COLO829 (cell line): ENCODE measurements at regions not wholly inside any gene's neighbourhood (a gene's known extent, or its start where the extent isn't known, plus 50 kb on each side); places are given as distances from the start of the nearest gene placed in this dataset.

ENCODE experiments used
- DNase-seq: peaks from one replicate; pipeline ENCODE4 v3.0.0; 2012; ENCODE audit warnings: low spot score

DNA sequence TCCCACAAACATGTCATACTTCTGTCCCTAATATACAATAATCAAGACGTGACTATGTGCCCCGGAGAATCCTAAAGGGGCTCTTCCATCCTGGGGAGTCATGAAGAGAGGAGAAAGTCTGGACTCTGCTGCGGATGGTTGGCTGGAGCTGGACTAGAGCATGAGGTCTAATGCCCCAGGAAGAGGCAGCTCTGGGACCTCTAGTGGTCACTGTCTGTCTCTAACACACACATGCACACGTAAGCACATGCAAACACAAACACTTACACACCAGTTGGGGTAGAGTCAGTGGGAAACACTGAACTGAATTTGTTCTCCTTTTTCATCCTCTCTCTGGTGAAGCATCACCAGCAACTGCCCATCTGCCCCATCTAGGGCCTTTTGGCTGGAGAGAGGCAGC, 271.6 kb downstream of the TDRD15 start:
- peak; percentile 59 for DNase-seq

DNA sequence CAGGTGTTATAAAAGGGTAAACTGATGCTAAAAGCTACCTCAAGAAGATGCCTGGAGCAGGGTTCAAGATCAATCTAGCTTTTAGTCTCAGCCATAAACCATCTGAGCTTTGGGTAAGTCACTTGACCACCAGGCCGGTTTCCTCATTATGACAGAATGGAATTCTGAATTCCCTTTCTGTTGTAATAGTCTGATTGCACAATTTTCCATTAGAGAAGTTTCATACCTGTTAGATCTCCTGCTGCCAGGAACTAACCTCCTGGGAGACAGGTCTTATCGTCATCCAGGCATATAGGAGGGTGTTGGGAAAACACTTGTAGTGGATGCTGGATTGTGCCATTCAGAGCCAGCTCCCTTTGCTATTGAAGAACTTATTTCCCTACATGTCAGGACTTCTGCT, 272.5 kb downstream of the TDRD15 start:
- DNase-seq, result no peak

DNA sequence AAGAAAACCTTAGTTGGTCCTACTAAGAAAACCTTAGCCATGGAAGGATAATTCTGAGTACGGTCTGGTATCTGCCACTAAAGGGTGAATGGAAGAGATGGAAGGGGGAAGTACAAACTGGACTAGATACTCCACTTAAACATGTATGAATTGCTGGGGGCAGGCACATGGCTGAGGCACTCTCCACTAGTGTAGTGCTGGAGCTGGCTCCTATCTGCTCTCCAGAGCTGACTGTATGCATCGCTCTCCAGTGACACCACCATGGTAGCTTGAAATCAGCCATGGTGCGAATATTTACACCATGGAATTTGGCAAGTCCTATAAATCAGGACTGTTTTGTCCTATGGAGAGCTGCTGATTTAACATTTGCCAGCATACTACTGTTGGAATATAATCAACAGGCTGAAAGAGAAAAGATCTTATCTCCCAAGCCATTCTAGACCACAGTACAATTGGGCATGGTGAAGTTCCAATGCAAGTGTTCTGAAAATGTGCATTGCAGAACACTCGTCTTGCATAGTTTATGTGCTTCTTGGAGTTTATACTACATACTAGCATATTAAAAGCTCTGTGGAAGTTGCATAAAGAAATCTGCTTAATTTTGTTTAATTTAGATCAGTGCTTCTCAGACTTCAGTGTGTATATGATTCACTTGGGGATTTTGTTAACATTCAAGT, 277.4 kb downstream of the TDRD15 start:
- DNase-seq, result no peak

DNA sequence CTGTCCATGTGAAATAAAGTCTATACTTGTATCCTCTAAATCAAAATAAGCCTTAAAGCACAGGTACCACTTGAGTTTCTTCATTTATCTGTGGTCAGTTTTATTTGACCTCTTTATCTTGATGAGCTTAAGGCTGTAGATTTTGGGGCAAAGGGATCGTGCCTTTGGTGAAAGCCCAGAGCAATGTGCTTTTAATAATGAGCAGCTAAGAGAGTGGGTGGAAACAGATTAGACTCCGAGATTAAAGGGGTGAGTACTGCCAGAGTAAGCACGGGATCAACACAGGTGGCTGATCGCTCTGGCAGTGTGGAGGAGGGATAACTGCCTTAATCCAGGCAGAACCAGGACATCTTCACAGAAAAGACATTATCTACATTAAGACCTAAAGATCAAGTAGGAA, 280.4 kb downstream of the TDRD15 start:
- DNase-seq, result no peak

DNA sequence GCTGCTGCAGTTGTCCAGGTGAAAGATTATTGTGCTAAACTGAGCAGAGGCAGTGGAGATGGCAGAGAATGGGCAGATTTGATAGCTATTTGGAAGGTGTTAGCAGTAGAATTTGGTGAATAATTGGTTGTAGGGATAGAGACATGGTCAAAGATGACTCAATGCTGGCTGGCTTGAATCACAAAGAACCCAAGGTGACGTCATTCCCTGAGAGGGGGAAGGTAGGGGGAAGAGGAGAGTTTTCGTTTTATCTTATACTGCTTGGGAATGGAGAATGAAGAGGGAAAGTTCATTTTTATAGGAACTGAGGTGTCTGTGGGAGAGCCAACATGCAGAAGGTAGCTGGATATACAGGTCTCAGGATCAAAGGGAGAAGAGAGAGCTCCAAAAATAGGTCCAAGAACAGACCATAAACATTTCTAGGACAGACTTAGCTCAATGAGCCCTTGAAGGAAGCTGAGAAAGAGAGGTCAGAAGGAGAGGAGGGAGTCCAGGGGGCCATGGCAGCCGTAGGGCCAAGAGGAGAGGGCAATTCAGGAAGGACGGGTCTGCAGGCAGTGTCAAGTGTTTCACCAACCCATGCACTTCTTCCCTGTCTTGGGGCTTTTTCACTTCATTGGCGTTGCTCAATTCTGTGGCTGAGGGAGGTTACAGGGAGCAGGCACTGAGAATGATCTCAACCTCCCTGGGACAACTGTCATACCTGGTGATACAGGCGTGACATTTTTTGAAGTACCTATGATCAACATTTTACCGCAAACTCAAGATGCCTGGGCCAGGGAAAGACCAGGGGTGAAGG, 281.3 kb downstream of the TDRD15 start:
- DNase-seq, result no peak

DNA sequence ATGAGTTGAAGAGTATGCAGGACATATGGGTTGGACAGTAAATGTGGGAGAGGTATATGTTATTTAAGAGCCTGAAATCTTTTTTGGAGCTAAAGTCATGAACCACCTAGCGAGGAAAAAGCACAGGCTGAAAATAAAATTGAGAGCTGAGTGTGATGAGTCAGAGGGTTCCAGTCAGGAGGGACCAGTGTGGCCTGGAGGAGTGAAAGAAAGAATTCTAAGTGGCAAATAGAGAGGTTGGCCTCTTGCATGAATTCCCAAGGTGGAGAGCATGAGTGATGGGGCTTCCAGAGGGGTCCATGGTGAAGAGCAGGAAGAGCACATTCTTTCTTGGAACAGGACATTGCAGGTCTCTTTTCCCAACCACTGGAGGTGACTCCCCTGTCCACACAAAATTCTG, 282.6 kb downstream of the TDRD15 start:
- no peak for DNase-seq

DNA sequence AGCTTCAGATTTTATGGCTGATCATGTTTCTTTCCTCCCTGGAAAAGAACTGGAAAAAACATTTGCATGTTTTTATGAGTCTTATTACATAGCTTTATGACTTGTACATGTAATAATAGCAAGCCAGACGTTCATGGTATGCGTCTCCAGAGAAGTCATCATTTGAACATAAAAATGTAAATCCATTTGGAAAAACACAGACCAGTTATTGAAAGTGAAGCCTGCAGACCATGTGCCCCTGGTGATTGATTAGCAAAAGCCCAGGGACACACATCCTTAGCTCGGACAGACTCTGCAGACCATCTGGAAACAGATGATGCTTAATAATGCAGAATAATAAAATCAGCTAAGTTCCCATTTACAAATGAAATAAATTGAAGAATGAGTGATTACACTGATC, 283.1 kb downstream of the TDRD15 start:
- DNase-seq, result no peak

DNA sequence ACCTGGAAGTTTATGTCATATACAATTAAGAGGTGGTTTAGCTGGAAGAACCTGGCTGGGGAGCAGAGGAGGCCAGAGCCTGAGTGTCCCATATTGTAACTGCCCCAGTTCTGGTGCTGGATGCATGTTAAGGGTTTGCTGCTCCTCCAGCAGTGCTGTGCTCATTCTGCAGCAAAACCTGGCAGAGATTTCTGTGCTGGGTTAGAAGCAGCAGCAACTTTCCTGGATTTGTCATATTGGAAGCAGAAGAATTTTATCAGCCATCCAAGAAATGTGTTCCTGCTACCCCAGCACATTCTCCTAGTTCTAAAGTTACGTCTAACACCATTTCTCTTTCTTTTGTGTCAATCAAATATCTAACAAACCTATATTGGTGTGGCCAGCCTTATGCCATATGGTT, 284.1 kb downstream of the TDRD15 start:
- DNase-seq, result no peak

DNA sequence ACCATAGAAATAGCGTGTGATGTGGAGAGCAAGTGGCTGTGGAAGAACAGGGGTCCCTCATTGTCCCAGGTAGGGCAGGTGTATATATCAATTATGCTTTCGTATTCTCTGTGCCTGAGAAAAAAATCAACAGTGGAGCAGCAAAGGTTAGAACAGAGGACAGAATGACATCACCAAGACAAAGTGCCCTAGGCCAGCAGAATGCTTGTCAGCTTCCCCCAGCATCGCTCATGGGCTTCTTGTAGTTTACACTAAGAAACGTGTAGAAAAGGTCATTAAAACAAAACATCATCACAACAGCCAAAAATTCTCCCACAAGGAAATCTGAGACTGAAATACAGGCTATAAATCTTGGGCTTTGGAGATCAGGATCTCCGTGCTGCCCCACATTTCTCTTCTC, 288.0 kb downstream of the TDRD15 start:
- DNase-seq, result no peak

DNA sequence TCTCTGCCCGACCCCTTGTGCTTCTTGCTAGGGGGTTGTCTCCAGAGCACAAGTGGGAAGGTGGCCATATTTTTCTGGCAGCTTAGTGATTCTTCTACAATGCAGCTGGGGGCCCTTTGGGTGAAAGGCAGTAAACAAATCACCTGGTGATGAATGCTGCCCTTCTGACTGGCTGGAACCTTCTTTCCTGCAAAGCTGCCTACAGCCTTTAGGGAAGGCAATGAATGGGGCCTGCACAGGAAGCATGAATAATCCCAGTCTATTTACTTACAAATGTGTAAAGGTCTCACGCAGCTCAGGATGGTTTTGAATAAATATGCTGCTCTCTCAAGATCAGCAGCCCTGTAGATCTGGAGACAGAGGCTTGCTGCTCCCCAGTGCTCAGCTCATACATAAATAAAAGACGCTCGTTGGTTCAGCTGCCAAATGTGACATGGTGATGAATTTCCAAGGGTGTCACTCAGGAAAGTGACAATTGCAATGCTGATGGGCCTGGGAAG, 289.2 kb downstream of the TDRD15 start:
- no peak for DNase-seq

DNA sequence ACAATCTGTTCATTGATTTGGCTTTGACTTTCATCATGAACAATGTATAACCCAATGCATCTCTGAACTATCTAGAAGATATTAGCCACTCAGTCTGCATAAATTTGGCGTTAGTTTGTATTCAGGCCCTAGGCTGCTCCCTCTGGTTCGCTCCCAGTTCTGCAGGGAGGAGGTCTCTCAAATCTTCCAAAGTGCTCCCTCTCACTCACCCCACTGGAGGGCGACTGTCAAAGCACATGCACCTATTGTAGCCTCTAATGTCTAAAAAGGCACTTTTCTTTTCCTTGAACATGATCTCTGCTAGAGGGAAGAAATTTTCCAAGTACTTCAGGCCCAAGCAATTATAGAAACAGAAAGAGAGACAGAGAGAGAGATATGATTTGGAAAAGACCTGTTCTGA, 291.5 kb downstream of the TDRD15 start:
- DNase-seq, result no peak

DNA sequence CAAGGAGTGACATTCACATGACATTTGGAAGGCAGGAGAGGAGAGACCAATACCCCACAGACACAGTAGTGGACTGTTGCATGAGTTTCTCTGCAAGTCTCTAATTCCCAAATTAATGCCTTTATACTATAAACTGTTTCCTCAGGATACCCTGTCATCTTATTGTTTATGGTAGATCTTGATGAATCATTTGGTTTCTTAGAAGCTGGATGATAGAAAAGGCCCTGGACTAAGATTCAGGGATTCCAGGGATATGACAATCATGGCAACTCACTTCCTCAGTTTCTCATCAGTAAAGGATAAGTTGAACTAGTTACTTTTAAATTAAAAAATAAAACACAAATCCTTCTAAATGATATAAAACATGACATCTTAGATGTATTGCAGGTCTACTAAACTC, 292.5 kb downstream of the TDRD15 start:
- DNase-seq, result no peak

DNA sequence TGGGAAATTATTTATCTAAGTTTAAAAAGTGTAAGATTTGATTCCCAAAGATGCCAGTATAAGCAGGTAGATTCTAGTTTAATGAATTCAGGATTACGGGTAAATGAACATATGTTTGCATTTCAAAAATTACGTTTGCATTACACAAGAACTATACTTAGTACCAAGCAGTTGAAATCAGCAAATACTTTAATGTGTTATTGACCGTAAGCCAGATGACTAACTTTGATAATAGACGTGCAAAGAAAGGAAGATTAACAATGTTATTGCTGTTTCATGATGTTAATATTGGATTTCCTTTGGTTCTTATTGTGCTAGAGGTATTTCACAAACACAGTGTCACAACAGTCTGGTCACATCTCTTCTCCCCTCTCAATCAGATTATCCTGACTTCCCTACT, 294.7 kb downstream of the TDRD15 start:
- DNase-seq, result no peak

DNA sequence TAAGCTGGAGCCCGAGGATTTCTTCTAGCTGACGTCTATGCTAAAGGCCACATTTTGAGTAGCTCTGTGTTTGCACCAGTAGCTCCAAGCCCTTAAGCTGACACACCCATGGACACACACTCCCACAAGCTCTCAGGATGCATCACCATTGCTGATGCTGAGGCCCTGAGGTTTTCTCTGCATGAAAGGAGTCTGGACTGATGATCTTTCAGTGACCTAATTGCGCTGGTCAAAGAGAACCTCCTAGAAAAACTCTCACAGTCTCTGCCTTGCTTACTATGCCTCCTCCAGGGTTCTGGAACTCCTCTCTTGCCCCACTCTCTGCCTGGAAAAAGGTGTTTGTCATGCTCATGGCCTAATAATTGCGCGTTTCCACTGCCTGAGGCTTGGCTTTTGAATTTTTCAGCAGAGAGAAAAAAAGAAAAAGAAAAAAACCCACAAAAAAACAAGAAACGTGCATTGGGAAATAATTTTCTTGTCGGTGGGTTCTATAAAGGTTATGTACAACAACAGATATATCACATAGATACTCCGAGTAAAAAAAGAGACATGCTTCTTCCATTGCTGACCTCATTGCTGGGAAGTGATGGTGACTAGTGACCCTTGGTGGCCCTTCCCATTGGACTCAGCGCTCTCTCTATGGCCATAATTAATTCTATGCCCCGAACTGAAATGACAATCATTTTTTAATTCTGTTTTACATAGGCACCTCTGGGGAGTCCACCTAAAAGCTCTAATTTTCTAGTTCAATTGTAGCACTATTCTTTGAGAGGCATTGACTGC, 297.0 kb downstream of the TDRD15 start:
- DNase-seq, result no peak

DNA sequence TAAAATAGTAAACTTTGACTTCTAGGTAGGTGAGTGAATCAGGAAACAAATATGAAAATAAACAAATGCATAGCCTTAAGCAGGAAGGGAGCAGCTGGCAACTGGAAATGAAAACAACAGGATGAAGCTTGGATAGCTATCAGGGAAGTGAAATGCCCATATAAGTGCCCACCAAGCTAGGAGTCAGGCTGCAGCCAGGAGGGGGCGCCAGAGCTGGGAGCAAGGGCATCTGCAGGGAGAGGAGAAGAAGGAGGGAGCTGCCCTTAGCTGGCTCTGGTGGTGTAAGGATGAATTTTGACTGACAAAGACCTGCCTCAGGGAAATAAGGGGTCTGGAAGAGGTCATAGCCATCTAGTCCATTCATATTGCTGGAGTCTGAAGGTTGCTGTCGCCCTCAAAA, 298.3 kb downstream of the TDRD15 start:
- DNase-seq, result peak; percentile 39

DNA sequence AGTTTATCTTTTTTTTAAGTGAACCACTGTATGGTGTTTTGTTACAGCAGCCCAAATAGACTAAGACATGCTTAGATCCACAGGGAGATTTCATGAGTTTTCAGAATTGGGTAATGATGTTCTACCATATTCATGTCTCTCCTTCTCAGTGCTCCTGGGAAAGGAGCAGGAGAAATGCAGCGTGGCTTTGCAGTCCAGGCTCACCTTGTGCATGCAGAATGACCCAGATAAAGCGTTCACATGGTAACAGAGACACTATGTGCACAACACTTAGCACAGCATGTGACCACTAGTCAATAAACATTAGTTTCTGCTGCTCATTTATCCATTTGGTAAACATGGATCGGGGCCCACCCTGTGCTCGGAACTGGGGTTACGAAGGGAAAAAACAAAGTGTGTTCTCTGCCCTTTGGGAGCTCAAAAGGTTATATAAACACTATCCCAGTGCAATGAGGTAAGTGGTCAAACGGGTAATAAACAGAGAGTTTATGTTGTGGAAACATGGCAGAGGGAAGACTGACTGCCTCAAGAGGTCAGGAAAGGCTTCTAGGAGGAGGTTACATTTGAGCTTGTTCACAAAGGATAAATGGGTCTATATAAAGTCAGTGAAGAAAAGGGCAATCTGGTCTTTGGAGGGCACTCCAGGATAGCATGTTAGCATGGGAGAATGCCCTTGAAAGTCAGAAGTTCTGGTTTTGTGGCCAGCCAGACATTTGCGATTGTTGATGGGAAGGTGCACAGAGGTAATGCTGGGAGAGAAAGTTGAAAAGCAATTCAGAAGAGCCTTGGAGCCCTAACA, 299.2 kb downstream of the TDRD15 start:
- DNase-seq, result no peak

DNA sequence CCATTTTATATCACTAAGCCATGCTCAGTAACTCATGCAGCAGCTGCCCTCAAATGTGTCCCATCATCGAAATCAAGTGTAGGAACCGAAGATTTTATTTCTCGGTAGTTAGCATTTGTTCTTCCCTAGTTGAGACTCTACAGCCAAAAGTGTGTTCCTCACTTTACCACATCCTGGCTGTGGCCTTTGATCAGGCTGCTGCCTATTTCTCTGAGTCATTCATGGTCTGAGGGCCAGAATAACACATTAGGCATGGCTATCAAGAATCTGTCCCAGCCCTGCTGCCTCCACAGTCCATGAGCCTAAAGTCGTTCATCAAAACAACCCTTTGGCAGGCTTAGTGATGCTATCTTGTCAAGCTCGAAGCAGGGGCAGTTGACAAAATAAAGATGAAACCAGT, 300.1 kb downstream of the TDRD15 start:
- DNase-seq, result no peak

DNA sequence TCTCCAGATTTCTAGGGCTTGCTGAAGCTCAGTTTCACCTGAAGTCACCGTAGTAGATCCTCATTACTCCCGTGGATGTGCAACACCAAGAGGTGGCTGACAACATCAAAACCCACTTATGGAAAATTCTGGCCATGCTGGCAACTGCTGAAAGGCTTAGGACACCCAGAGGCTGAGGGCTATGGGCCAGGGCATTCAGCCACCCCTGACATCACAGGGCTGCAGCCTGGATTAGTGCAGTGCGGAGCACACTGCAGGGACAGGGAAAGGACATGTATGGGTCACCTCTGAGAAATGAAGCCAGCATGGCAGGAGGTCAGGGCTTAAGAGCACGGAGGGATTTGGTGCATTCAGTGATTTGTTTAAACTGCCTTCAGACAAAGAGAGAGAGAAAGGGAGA, 300.6 kb downstream of the TDRD15 start:
- DNase-seq, result no peak

DNA sequence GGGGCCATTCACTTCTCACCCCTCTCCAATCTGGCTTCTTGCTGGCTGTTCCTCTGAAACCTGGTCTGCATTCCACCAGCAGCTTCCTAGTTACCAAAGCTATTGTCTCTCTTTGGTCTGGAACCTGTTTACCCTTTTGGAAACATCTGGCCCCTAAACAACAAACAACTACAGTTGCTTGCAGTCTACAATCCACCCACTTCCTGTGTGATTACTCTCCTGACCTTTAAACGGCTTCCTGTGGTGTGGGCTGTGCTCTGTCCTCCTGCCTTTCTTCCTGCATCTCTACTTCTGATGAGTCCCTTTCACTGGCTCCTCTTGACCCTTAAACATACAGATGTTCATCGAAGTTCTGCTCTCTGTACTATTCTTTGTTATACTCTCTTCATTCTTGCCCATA, 303.8 kb downstream of the TDRD15 start:
- peak; percentile 29 for DNase-seq

DNA sequence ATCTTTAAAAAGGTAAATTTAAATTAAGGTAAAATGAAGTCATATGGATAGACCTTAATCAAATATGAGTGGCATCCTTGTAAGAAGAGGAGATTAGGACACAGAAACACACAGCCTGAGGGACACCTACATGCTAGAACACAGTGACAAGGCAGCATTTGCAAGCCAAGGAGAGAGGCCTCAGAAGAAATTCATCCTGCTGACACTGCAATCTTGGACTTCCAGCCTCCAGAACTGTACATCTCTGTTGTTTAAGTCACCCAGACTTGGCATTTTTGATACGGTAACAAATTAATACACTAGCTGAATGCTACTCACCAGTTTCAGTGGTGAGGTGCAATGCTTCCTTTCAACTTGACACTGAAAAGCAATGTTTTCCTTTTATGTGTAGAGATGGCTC, 305.0 kb downstream of the TDRD15 start:
- DNase-seq, result no peak

DNA sequence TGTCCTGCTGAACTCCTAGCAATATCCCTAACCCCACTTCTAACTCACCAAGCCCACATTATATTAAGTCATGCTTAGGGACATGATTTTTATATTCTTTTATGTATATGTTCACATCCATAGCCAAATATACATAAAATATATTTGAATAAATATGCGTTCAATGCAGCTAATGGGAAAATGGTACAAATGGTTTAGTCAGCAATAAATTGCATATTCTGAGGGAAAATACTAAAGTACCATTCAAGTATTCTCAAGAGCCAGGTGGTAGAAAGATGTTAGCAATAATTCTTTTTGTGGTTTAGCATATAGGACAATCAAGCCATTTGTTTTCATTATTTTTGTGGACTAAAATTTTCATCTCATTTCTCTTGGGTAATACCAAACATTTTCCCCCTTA, 306.0 kb downstream of the TDRD15 start:
- no peak for DNase-seq

DNA sequence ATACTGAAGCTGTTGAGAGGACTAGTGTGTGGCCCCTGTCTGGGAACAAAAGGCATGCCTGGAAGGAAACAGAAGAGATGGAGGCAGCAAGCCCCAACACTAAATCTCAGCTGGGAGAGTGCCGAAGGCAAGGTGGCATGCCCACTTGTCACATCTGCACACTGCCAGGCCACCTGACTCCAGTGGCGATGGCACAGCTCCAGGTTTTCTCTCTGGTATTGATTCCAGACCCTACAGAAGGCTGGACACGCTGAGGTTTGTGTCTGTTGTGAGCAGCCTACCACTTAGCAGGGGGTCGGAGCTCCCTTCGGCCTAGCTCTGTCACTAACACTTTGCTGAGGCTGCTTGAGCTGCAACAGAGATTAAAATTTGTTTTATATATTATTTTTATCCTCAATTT, 307.3 kb downstream of the TDRD15 start:
- DNase-seq, result no peak
